Suprapubic skin (tissue), 4 donors: ENCODE measurements at regions not wholly inside any gene's neighbourhood (a gene's known extent, or its start where the extent isn't known, plus 50 kb on each side); places are given as distances from the start of the nearest gene placed in this dataset.

Experiments used
- DNase-seq, 2 donors: peaks; one replicate each; pipeline ENCODE4 v3.0.0-alpha.2; 2019; ENCODE audit warnings: low spot score in 2 of 2
- H3K27ac ChIP-seq: fragments of 200-600 bp; sonication (generic); one replicate; pipeline ENCODE4 v1.5.1; 2019
- H3K27me3 ChIP-seq: fragments of 200-600 bp; sonication (generic); one replicate; pipeline ENCODE4 v1.5.1; 2019
- H3K36me3 ChIP-seq: fragments of 200-600 bp; sonication (generic); one replicate; pipeline ENCODE4 v1.5.1; 2019
- H3K4me1 ChIP-seq: fragments of 200-600 bp; sonication (generic); one replicate; pipeline ENCODE4 v1.5.1; 2019
- H3K4me3 ChIP-seq: fragments of 200-600 bp; sonication (generic); one replicate; pipeline ENCODE4 v1.5.1; 2019; ENCODE audit warnings: mild to moderate bottlenecking
- H3K9me3 ChIP-seq: fragments of 200-600 bp; sonication (generic); one replicate; pipeline ENCODE4 v1.5.1; 2019
- EP300 ChIP-seq: sonication (generic); formaldehyde crosslinking; IDR thresholded peaks from one replicate; pipeline ENCODE4 v1.6.1; 2017; ENCODE audit warnings: antibody characterized with exemption
- POLR2A ChIP-seq, 2 donors: fragments of 450-650 bp; IDR thresholded peaks; one replicate each; pipeline ENCODE4 v1.6.1; 2017; ENCODE audit warnings: antibody characterized with exemption in 2 of 2, mild to moderate bottlenecking in 2 of 2, moderate library complexity in 2 of 2
- POLR2AphosphoS5 ChIP-seq, 3 donors: sonication (generic); formaldehyde crosslinking; IDR thresholded peaks; one replicate each; pipeline ENCODE4 v1.6.1; 2017; ENCODE audit warnings: antibody characterized with exemption in 3 of 3
- WGBS: methylation state at CpG from one replicate; pipeline ENCODE4 v1.1.5; 2018; 5-methylcytosine and 5-hydroxymethylcytosine counted together
- TF ChIP-seq, protein P1 (sequence below), 2 donors: fragments of 200-600 bp in 1 of 2; fragments of 450-650 bp in 1 of 2; sonication (generic) in 1 of 2; IDR thresholded peaks; one replicate each; pipeline ENCODE4 v1.5.1; 2016 to 2019; ENCODE audit warnings: antibody characterized with exemption in 2 of 2, mild to moderate bottlenecking in 1 of 2, moderate library complexity in 1 of 2

- TF ChIP-seq, protein P1, sequence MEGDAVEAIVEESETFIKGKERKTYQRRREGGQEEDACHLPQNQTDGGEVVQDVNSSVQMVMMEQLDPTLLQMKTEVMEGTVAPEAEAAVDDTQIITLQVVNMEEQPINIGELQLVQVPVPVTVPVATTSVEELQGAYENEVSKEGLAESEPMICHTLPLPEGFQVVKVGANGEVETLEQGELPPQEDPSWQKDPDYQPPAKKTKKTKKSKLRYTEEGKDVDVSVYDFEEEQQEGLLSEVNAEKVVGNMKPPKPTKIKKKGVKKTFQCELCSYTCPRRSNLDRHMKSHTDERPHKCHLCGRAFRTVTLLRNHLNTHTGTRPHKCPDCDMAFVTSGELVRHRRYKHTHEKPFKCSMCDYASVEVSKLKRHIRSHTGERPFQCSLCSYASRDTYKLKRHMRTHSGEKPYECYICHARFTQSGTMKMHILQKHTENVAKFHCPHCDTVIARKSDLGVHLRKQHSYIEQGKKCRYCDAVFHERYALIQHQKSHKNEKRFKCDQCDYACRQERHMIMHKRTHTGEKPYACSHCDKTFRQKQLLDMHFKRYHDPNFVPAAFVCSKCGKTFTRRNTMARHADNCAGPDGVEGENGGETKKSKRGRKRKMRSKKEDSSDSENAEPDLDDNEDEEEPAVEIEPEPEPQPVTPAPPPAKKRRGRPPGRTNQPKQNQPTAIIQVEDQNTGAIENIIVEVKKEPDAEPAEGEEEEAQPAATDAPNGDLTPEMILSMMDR (IDR thresholded peaks at IDR 0.05), result no peak
- TF ChIP-seq POLR2AphosphoS5 (IDR thresholded peaks at IDR 0.05) (no peak), EP300 (no peak), POLR2A (IDR thresholded peaks at IDR 0.05) (no peak)
- DNase-seq, result no peak
- peaks cover 4% of the 10 kb centered on the region for H3K4me1 ChIP-seq
- no peak overlapping the region for H3K27ac ChIP-seq
- H3K27me3 ChIP-seq, result no peaks in the 10 kb centered on the region
- 67% methylated on average over 12 of the region's 12 CpGs for WGBS
- H3K36me3 ChIP-seq, result no peaks in the 10 kb centered on the region
- no peak overlapping the region for H3K4me3 ChIP-seq
- H3K9me3 ChIP-seq, result no peaks in the 10 kb centered on the region
These were observed 389.2 kb upstream of the NFE2L3 start for GRCh38 chr7:25762511-25763462.

DNA sequence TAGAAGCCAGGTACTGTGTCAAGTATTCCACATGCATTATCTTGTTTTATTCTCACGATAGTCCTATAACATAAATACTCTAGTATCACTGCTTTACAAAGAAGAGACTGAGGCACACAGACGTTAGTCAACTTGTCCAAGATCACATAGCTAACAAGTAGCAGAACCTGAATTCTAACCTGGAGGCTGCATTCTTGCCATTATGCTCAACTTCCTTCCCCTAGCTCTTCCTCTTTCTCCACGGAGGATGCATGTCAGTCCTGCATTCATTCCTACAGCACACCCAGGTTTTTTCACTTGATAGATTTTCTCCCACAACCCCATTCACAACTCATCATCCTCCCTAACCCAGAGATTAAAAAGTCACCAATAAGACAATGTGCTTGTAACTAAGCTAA is 388.5 kb upstream of the NFE2L3 start:
- no peaks in the 10 kb centered on the region for H3K27me3 ChIP-seq
- 33% methylated on average over 3 of the region's 3 CpGs for WGBS

GRCh38 chr7:25765110-25765655 is 386.8 kb upstream of the NFE2L3 start:
- 81% methylated on average over 2 of the region's 2 CpGs for WGBS
- no peak overlapping the region for H3K27ac ChIP-seq
- H3K4me3 ChIP-seq, result no peak overlapping the region
- no peaks in the 10 kb centered on the region for H3K4me1 ChIP-seq
- H3K27me3 ChIP-seq, result no peaks in the 10 kb centered on the region
- no peaks in the 10 kb centered on the region for H3K9me3 ChIP-seq
- no peak for DNase-seq
- TF ChIP-seq, protein P1 (IDR thresholded peaks at IDR 0.05), result no peak
- TF ChIP-seq POLR2A (IDR thresholded peaks at IDR 0.05) (no peak), POLR2AphosphoS5 (IDR thresholded peaks at IDR 0.05) (no peak), EP300 (no peak)
- H3K36me3 ChIP-seq, result no peaks in the 10 kb centered on the region

More for the DNA sequence above, 388.5 kb upstream of the NFE2L3 start:
- Histone ChIP-seq H3K27ac (no peak overlapping the region), H3K36me3 (no peaks in the 10 kb centered on the region), H3K4me1 (no peaks in the 10 kb centered on the region), H3K4me3 (no peak overlapping the region), H3K9me3 (no peaks in the 10 kb centered on the region)
- TF ChIP-seq POLR2AphosphoS5 (IDR thresholded peaks at IDR 0.05) (no peak), EP300 (no peak), POLR2A (IDR thresholded peaks at IDR 0.05) (no peak)
- TF ChIP-seq, protein P1 (IDR thresholded peaks at IDR 0.05), result no peak
- no peak for DNase-seq

- Histone ChIP-seq H3K4me1 (no peaks in the 10 kb centered on the region), H3K4me3 (no peak overlapping the region), H3K9me3 (no peaks in the 10 kb centered on the region), H3K27me3 (no peaks in the 10 kb centered on the region), H3K36me3 (no peaks in the 10 kb centered on the region), H3K27ac (no peak overlapping the region)
- TF ChIP-seq, protein P1 (IDR thresholded peaks at IDR 0.05), result no peak
- TF ChIP-seq POLR2A (IDR thresholded peaks at IDR 0.05) (no peak), POLR2AphosphoS5 (IDR thresholded peaks at IDR 0.05) (no peak), EP300 (no peak)
- 42% methylated on average over 4 of the region's 4 CpGs for WGBS
- no peak for DNase-seq
These were observed 381.8 kb upstream of the NFE2L3 start for GRCh38 chr7:25770235-25770634.

DNA sequence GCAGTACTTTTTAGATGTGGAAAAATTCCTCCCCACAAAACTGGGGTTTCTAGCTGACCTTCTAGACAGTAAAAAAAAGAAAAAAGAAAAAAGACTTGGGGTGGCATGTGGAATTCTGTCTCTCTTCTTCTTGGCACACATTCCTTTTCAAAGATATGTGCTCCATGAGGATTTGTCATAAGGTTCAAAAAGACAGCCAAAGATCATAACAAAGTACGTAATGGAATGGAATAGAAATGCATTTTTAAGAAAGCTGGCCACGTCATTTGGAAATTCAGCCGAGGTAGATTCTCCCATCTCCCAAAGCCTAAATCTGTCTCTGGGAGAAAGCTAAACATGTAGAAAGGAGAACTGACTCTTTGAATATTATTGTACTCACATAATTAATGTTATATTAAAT is 381.3 kb upstream of the NFE2L3 start:
- Histone ChIP-seq H3K36me3 (no peaks in the 10 kb centered on the region), H3K4me3 (no peak overlapping the region), H3K4me1 (no peaks in the 10 kb centered on the region), H3K27ac (no peak overlapping the region), H3K9me3 (no peaks in the 10 kb centered on the region), H3K27me3 (no peaks in the 10 kb centered on the region)
- 58% methylated on average over 3 of the region's 3 CpGs for WGBS
- DNase-seq, result no peak
- TF ChIP-seq POLR2AphosphoS5 (IDR thresholded peaks at IDR 0.05) (no peak), POLR2A (IDR thresholded peaks at IDR 0.05) (no peak), EP300 (no peak)
- TF ChIP-seq, protein P1 (IDR thresholded peaks at IDR 0.05), result no peak
